ENCODE measurements at regions not wholly inside any gene's neighbourhood (a gene's known extent, or its start where the extent isn't known, plus 50 kb on each side); places are given as distances from the start of the nearest gene placed in this dataset.
A peak's percentile ranks its signal among the peaks of the same experiment; 100 is the strongest.
"Not testable (repeated sequence)": the region's sequence is repeated elsewhere in the genome, so short reads cannot be mapped to it uniquely, and the experiment has no call there.

- DNase-seq, result no peak
These were observed 464.8 kb upstream of the CDH4 start for GRCh38 chr20:60787276-60787675.

GRCh38 chr20:60788070-60788469 lies 464.0 kb upstream of the CDH4 start:
- DNase-seq, result no peak

DNA sequence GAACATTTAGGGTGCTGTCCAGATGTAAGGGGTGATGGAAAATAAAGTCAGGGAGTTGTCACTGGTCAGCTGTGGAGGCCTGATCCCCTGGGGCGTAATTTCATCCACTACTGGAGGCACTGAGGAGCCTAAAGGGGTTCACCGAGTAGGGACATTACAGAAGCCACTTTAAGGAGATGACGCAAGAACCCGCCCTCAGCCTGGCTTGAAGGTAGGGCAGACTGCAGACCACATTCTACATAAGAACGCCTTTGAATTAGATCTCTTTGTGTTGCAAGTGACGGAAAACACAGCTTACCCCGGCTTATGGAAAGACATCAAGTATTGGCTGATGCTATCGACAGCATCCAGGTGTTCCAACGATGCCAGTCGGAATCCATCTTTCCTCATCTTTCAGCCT lies 462.7 kb upstream of the CDH4 start:
- DNase-seq, result no peak

- not testable (repeated sequence) for DNase-seq
These were observed 461.7 kb upstream of the CDH4 start for GRCh38 chr20:60790339-60790738.

DNA sequence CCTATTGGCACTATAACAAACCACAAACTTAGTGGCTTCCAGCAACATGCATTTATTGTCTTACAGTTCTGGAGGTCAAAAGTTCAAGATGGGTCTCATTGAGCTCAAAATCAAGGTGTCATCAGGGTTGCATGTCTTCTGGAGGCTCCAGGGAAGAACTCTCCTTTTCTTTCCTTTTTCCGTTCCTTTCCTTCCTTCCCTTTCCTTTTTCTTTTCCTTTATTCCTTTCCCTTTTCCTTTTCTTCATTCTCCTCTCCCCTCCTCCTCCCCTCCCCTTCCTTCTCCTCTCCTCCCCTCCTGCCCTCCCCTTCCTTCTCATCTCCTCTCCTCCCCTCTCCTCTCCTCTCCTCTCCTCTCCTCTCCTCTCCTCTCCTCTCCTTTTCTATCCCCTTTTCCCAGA lies 460.2 kb upstream of the CDH4 start:
- no peak for DNase-seq

- DNase-seq, result no peak
These were observed 459.1 kb upstream of the CDH4 start for GRCh38 chr20:60792941-60793340.

DNA sequence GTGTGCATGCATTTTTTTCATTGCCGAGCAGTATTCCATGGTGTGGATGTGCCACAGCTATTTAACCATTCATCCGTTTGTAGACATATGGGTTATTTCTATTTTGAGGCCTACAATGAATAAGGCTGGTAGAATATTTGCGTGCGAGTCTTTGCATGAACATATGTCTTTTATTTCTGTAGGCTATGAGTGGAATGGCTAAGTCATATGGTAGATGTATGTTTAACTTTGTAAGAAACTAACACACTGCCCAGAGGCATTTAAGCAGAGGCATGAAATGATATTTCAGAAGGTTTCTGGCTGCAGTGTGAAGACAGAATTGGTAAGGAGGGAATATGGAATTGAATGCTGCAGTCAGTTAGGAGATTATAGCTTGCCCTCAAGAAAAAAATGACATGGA lies 457.4 kb upstream of the CDH4 start:
- no peak for DNase-seq

DNA sequence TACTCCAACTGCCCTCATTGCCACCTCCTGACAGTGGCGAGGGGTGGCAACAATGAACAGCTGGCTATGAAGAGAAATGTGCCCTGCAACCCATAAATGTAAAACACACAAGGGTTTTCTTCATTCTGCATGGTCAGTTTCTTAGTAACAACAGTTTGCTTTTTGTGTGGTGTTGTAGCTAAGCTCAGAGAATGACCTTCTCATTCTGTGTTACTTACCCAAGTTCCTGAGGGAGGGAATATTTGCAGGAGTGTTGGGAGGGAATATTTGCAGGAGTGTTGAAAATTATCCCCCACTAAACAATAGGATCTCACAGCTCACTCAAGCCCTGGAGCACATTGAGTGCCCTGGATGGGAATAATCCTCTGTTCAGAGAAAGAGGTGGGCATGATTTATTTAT lies 456.4 kb upstream of the CDH4 start:
- DNase-seq, result no peak

GRCh38 chr20:60800185-60800584 lies 451.9 kb upstream of the CDH4 start:
- no peak for DNase-seq

DNA sequence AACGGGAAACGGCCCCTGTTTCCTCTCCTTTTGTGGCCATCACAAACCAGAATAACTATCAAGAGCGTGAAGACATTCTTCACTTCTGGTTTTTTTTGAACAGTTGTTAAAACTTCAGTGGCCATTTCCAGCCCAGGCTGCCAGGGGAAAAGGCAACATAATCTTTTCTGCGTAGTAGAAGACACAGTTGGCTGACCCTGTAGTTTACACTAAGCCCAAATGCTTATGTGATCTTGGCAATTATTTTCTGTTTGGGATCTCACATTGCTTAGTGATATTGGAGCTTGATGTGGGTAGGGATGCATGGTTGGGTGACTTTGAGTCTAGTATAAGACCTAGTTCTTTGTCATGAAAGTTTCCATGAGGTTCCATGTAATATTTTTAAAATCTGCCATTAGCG lies 449.4 kb upstream of the CDH4 start:
- no peak for DNase-seq

DNA sequence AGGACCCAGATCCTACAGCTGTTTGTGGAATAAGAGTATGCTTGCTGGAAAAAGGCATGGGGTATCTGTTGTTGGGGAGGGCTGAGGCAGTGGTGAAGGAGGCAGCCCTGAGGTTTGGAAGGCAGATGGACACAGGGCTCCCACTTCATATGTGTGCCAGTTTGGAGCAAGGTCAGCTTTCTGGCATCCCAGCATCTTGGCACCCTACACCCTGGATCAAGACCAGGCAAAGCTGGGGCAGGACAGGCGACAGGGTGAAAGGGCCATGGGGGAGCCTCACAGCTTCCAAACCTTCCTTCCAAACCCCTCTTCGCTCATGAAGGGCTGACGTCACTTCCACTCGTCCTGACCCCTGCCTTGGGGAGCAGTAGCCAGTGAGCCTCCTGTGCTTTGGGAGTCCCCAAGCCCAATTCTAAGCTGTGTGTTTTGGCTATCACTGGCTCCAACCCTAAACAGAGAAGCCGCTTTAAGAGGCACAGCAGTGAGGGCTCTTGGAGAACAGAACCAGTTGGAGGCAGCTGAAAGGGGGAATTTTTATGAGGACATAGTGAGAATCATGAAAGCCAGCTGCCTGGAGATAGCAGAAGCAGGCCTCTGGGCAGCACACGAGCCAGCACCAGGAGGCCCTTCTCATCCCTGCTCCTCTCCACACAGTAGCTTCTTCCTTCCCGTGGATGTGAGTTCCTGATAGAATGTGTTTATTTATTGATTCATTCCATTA lies 448.6 kb upstream of the CDH4 start:
- DNase-seq, result no peak

DNA sequence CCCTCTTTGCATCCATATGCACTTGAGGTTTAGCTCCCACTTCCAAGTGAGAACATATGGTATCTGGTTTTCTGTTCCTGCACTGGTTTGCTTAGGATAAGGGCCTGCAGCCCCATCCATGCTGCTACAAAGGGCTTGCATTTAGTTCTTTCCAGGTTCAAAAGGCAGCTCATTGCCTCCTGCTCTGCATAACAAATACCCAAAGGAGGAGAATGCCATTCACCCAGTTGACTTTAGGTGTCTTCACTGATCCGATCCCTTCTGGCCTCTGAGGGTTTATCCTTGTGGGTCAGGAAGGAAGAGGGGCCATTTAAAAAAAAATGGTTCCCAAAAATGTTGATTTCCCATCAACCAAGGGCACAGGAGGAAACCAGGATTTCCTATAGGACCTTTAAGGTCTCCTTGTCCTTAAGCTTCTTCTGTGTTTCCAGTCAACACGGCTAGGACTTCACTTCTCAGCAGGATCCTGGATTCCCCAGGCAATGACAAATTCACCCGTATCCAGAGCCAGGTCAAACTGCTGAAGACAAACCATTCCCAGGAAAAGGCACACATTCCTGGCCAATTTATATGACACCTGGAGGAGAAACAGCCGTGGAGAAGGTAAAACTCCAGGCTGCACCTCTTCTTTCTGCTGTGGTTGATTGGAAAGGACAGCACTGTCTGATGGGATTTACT lies 447.7 kb upstream of the CDH4 start:
- DNase-seq, result peak in 1 of 2 experiments; percentile 32

GRCh38 chr20:60804918-60805630 lies 447.0 kb upstream of the CDH4 start:
- no peak for DNase-seq

DNA sequence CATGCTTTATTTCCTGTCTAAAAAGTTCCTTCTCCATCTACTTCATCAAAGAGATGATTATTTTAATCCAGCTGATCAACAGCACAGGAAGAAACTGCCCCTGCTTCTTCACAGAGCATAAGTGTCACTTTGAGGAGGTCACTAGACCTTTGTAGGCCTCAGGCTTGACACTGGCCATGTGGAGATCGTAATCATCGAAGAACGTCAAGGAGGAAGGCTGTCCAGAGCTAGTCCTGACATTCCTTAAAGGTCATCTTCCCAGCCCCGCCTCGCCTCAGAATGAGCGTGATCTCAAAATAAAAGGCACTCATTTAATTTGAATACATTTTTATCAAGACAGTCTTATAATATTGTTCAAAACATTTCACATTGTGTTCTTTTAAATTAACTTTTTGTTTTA lies 445.7 kb upstream of the CDH4 start:
- no peak for DNase-seq

GRCh38 chr20:60806824-60807223 lies 445.2 kb upstream of the CDH4 start:
- no peak for DNase-seq

GRCh38 chr20:60808003-60808672 lies 443.9 kb upstream of the CDH4 start:
- no peak for DNase-seq

DNA sequence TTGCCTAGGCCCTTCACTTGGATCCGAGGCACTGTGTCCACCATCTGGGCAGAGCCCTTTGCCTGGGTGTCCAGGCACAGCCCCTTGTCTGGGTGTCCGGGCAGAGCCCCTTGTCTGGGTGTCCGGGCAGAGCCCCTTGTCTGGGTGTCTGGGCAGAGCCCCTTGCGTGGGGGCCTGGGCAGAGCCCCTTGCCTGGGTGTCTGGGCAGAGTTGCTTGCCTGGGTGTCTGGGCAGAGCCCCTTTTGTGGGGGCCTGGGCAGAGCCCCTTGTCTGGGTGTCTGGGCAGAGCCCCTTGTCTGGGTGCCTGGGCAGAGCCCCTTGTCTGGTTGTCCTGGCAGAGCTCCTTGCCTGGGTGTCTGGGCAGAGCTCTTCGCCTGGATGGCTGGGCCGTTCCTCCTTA lies 443.4 kb upstream of the CDH4 start:
- DNase-seq, result no peak

DNA sequence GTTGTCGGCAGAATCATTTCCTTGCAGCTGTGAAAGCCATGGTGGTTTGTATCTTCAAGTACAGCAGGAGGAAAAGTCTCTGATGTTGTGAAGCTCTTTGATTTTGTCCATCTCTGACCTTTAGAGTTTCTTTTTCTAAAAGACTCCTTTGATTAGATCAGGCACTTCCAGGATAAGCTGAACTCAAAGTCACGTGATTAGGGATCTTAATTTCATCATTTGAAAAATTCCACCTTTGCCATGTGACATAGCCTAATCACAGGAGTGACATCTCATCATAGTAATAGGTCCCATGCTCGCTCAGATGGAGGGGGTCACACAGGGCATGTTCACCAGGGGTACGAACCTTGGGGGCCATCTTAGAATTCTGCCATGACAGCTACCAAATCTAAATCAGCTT lies 441.5 kb upstream of the CDH4 start:
- no peak for DNase-seq

- DNase-seq, result no peak
These were observed 439.5 kb upstream of the CDH4 start for GRCh38 chr20:60812561-60812960.

GRCh38 chr20:60813066-60813465 lies 439.0 kb upstream of the CDH4 start:
- DNase-seq, result no peak

- DNase-seq, result no peak
These were observed 436.4 kb upstream of the CDH4 start for GRCh38 chr20:60815656-60816055.

DNA sequence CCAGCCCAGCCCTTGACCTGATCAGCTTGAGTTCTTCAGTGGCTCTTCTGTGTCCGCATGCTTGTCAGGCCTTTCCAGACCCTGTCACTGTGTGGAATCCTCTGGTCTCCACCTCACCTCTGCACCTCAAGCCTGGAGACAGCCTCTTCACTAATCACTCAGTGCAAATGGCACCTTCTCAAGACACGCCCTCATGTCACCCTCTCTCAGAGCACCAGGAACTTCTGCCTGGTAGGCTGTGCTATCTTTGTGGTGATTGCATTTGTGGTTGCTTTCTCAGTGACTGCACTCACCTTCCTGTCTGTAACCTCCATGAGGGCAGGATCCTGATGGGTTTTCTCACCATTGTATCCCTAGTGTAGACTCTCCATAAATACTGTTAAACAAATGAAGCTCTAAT lies 435.2 kb upstream of the CDH4 start:
- no peak for DNase-seq

DNA sequence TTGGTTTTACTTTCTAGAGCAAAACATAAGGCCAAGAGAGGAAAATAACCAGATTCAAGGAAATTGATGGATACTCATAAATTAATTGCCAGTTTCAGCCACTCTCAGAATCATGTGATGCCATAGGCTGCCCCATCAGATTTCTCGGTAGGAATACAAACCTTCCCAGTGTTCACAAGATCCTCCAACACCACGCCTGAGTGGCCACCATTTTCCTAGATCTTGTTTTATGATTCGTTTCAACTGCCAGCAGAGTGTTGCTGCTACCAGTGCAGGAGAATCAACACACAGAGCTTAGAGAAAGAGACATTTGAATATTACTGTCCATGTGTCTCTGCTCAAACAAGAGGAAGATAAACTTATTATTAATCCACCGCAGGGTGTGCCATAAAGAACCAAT lies 434.2 kb upstream of the CDH4 start:
- DNase-seq, result no peak

GRCh38 chr20:60819511-60819910 lies 432.6 kb upstream of the CDH4 start:
- DNase-seq, result no peak
